ENCODE measurements at regions not wholly inside any gene's neighbourhood (a gene's known extent, or its start where the extent isn't known, plus 50 kb on each side); places are given as distances from the start of the nearest gene placed in this dataset.
"Not testable (repeated sequence)": the region's sequence is repeated elsewhere in the genome, so short reads cannot be mapped to it uniquely, and the experiment has no call there.

DNA sequence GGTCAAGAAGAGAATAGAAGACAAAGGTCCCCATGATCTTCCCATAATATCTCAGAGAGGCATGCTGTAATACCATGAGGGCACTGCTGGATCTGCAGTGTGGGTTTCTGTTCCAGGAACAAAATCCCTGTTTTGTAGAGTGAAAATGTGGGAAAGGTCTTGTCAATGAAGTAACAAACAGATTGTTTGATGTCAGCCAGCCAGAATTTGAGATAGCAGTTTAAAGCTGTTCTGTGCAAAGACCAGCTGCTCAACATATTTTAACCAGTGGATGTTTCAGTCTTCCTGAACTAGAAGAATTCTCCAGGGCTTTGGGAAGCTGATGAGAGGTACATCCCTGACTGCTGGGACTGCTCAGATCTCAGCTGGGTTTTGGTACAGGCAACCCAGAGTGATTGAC, 1012.5 kb downstream of the DNAJB9 start:
- Histone ChIP-seq H3K36me3 (ENCODE audit: control insufficient read depth in 2 of 3, insufficient read depth in 3 of 3, low read length in 3 of 3) (no peaks in the 10 kb centered on the region), H3K27me3 (ENCODE audit: control insufficient read depth, insufficient read depth, low read length) (no peaks in the 10 kb centered on the region), H3K27ac (ENCODE audit: low read depth in 2 of 2, low read length in 2 of 2) (no peak overlapping the region), H3K9me3 (ENCODE audit: control insufficient read depth in 2 of 3, insufficient read depth in 1 of 3, low read length in 3 of 3) (no peaks in the 10 kb centered on the region), H3K4me1 (ENCODE audit: control insufficient read depth in 2 of 3, insufficient read depth in 2 of 3, low read depth in 1 of 3, low read length in 3 of 3) (no peaks in the 10 kb centered on the region), H3K4me3 (ENCODE audit: low read length in 3 of 3) (no peak overlapping the region), H3K9ac (ENCODE audit: low read length in 3 of 3) (no peak overlapping the region)
- DNase-seq (no peak), FAIRE-seq (no peak)
- intact Hi-C loops (cut with DNase I), result no loop called here
- no peak for TF ChIP-seq CTCF (IDR thresholded peaks at IDR 0.05; ENCODE audit: borderline replicate concordance, extremely low read depth, insufficient read depth)

DNA sequence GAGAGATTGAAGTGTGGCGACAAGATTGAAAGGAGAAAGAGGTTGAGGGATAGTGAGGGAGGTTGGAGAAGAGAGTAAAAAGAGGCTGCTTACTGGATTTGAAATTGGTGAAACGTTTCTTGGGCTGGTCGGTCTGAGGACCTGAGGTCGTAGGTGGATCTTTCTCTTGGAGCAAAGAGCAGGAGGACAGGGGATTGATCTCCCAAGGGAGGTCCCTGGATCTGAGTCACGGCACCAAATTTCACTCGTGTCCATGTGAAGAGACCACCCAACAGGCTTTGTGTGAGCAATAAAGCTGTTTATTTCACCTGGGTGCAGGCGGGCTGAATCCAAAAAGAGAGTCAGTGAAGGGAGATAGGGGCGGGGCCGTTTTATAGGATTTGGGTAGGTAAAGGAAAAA, 1027.3 kb downstream of the DNAJB9 start:
- FAIRE-seq; DNase-seq; H3K4me3 ChIP-seq (ENCODE audit: low read length in 3 of 3); H3K9ac ChIP-seq (ENCODE audit: low read length in 3 of 3); H3K27ac ChIP-seq (ENCODE audit: low read depth in 2 of 2, low read length in 2 of 2); H3K9me3 ChIP-seq (ENCODE audit: control insufficient read depth in 2 of 3, insufficient read depth in 1 of 3, low read length in 3 of 3); H3K4me1 ChIP-seq (ENCODE audit: control insufficient read depth in 2 of 3, insufficient read depth in 2 of 3, low read depth in 1 of 3, low read length in 3 of 3); intact Hi-C loops (cut with DNase I); H3K36me3 ChIP-seq (ENCODE audit: control insufficient read depth in 2 of 3, insufficient read depth in 3 of 3, low read length in 3 of 3); H3K27me3 ChIP-seq (ENCODE audit: control insufficient read depth, insufficient read depth, low read length): not testable (repeated sequence)

GRCh38 chr7:109611656-109612055, 1042.0 kb downstream of the DNAJB9 start:
- no peak overlapping the region for H3K9ac ChIP-seq (ENCODE audit: low read length in 3 of 3)
- H3K27me3 ChIP-seq (ENCODE audit: control insufficient read depth, insufficient read depth, low read length), result no peaks in the 10 kb centered on the region
- no peak for TF ChIP-seq CTCF (IDR thresholded peaks at IDR 0.05; ENCODE audit: borderline replicate concordance, extremely low read depth, insufficient read depth)
- intact Hi-C loops (cut with DNase I), result no loop called here
- FAIRE-seq (peak; percentile 21), DNase-seq (no peak)
- H3K36me3 ChIP-seq (ENCODE audit: control insufficient read depth in 2 of 3, insufficient read depth in 3 of 3, low read length in 3 of 3), result no peaks in the 10 kb centered on the region
- H3K27ac ChIP-seq (ENCODE audit: low read depth in 2 of 2, low read length in 2 of 2), result no peak overlapping the region
- H3K4me1 ChIP-seq (ENCODE audit: control insufficient read depth in 2 of 3, insufficient read depth in 2 of 3, low read depth in 1 of 3, low read length in 3 of 3), result no peaks in the 10 kb centered on the region
- no peaks in the 10 kb centered on the region for H3K9me3 ChIP-seq (ENCODE audit: control insufficient read depth in 2 of 3, insufficient read depth in 1 of 3, low read length in 3 of 3)
- no peak overlapping the region for H3K4me3 ChIP-seq (ENCODE audit: low read length in 3 of 3)

GRCh38 chr7:109616551-109617069, 1046.9 kb downstream of the DNAJB9 start:
- DNase-seq (no peak), FAIRE-seq (no peak)
- H3K9me3 ChIP-seq (ENCODE audit: control insufficient read depth in 2 of 3, insufficient read depth in 1 of 3, low read length in 3 of 3), result no peaks in the 10 kb centered on the region
- H3K4me1 ChIP-seq (ENCODE audit: control insufficient read depth in 2 of 3, insufficient read depth in 2 of 3, low read depth in 1 of 3, low read length in 3 of 3), result no peaks in the 10 kb centered on the region
- intact Hi-C loops (cut with DNase I), result no loop called here
- no peaks in the 10 kb centered on the region for H3K27me3 ChIP-seq (ENCODE audit: control insufficient read depth, insufficient read depth, low read length)
- no peak overlapping the region for H3K4me3 ChIP-seq (ENCODE audit: low read length in 3 of 3)
- no peak for TF ChIP-seq CTCF (IDR thresholded peaks at IDR 0.05; ENCODE audit: borderline replicate concordance, extremely low read depth, insufficient read depth)
- H3K9ac ChIP-seq (ENCODE audit: low read length in 3 of 3), result no peak overlapping the region
- H3K36me3 ChIP-seq (ENCODE audit: control insufficient read depth in 2 of 3, insufficient read depth in 3 of 3, low read length in 3 of 3), result no peaks in the 10 kb centered on the region
- H3K27ac ChIP-seq (ENCODE audit: low read depth in 2 of 2, low read length in 2 of 2), result no peak overlapping the region
